PC-9 (cell line): ENCODE measurements at regions not wholly inside any gene's neighbourhood (a gene's known extent, or its start where the extent isn't known, plus 50 kb on each side); places are given as distances from the start of the nearest gene placed in this dataset.

Experiments
- CTCF ChIP-seq: fragments of 200-600 bp; sonication (generic); conservative IDR thresholded peaks from 2 replicates; pipeline ENCODE4 v1.6.1; 2017; ENCODE audit warnings: mixed run types, antibody characterized with exemption, mild to moderate bottlenecking, moderate library complexity
- EZH2 ChIP-seq: fragments of 200-600 bp; sonication (generic); IDR thresholded peaks from 2 replicates; pipeline ENCODE4 v1.8.0; 2017; ENCODE audit warnings: antibody characterized with exemption, low read depth

- TF ChIP-seq CTCF (no peak), EZH2 (no peak)
Observed at GRCh38 chr5:2333291-2333690, 418.2 kb downstream of the IRX2 start.
